ENCODE measurements at regions not wholly inside any gene's neighbourhood (a gene's known extent, or its start where the extent isn't known, plus 50 kb on each side); places are given as distances from the start of the nearest gene placed in this dataset.
"Not testable (repeated sequence)": the region's sequence is repeated elsewhere in the genome, so short reads cannot be mapped to it uniquely, and the experiment has no call there.

DNA sequence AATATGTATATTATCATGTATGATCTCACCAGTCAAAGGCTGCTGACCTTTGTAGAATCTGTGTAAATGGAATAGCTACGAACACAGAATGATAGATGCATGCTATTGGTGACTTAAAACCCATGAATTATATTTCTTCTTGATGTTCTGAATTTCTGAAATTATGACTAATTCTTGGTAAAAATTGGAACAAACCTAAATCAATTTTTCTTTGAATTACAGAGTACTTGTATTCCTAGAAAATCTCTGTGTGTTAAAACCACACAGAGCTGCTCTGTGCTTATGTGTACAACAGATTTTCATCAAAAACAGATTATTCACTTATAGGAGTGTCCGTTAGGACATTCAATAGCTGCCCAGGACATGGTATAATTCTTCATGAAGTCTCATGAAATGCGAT, 108.3 kb upstream of the MDFIC start:
- Histone ChIP-seq H3K9me3 (no peaks in the 10 kb centered on the region), H3K4me3 (no peak overlapping the region), H3K36me3 (no peaks in the 10 kb centered on the region), H3K27ac (no peak overlapping the region), H3K27me3 (no peaks in the 10 kb centered on the region), H3K4me1 (peaks cover 0 to 3% (median 0%) of the 10 kb centered on the region in 3 donors)
- no peak for TF ChIP-seq EP300 (IDR thresholded peaks at IDR 0.05)
- no peak for TF ChIP-seq POLR2AphosphoS5 (IDR thresholded peaks at IDR 0.05)
- TF ChIP-seq, protein P1, sequence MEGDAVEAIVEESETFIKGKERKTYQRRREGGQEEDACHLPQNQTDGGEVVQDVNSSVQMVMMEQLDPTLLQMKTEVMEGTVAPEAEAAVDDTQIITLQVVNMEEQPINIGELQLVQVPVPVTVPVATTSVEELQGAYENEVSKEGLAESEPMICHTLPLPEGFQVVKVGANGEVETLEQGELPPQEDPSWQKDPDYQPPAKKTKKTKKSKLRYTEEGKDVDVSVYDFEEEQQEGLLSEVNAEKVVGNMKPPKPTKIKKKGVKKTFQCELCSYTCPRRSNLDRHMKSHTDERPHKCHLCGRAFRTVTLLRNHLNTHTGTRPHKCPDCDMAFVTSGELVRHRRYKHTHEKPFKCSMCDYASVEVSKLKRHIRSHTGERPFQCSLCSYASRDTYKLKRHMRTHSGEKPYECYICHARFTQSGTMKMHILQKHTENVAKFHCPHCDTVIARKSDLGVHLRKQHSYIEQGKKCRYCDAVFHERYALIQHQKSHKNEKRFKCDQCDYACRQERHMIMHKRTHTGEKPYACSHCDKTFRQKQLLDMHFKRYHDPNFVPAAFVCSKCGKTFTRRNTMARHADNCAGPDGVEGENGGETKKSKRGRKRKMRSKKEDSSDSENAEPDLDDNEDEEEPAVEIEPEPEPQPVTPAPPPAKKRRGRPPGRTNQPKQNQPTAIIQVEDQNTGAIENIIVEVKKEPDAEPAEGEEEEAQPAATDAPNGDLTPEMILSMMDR (IDR thresholded peaks at IDR 0.05) = no peak
- TF ChIP-seq POLR2A (IDR thresholded peaks at IDR 0.05) = no peak
- ATAC-seq = no peak
- WGBS, 2 donors (ENCODE audit: low coverage in 1 of 2) = 56 to 85% methylated on average over 3 of the region's 3 CpGs

DNA sequence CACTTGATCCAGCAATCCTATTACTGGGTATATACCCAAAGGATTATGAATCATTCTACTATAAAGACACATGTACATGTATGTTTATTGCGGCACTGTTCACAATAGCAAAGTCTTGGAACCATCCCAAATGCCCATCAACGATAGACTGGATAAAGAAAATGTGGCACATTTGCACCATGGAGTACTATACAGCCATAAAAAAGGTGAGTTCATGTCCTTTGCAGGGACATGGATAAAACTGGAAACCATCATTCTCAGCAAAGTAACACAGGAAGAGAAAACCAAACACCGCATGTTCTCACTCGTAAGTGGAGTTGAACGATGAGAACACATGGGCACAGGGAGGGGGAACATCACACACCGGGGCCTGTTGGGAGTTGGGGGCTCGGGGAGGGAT, 104.9 kb upstream of the MDFIC start:
- not testable (repeated sequence) for H3K9me3 ChIP-seq, H3K36me3 ChIP-seq, H3K27me3 ChIP-seq, H3K27ac ChIP-seq, ATAC-seq, H3K4me3 ChIP-seq
- peaks cover 5 to 36% (median 9%) of the 10 kb centered on the region in 3 donors for H3K4me1 ChIP-seq
- WGBS, 2 donors (ENCODE audit: low coverage in 1 of 2) = 84 to 88% methylated on average over 5 to 7 of the region's 7 CpGs

DNA sequence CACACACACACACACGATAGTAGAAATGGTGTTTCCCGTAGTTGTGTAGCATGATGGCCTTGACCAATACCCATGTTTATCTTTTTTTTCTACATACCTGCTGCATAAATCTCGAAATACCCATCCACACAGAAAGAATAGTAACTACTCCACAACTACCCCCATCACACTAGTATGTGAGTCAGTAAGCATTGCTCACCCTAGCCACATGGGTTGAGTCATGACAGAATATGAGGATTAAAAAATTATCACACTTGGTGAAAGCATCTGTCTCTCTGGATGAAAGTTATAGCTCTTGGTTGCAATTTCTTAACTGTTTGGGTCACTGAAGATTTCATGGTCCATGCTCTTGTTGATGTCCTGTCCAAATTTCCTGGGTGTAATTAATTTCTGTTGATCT, 103.4 kb upstream of the MDFIC start:
- Histone ChIP-seq H3K36me3 (no peaks in the 10 kb centered on the region), H3K9me3 (no peaks in the 10 kb centered on the region), H3K4me3 (no peak overlapping the region), H3K27ac (no peak overlapping the region), H3K4me1 (peaks cover 5 to 51% (median 9%) of the 10 kb centered on the region in 3 donors), H3K27me3 (no peaks in the 10 kb centered on the region)
- no peak for ATAC-seq
- peak; percentile 19 for TF ChIP-seq POLR2AphosphoS5 (IDR thresholded peaks at IDR 0.05)
- TF ChIP-seq POLR2A (IDR thresholded peaks at IDR 0.05) = no peak
- WGBS, 2 donors (ENCODE audit: low coverage in 1 of 2) = 79 to 87% methylated on average over 3 of the region's 3 CpGs

DNA sequence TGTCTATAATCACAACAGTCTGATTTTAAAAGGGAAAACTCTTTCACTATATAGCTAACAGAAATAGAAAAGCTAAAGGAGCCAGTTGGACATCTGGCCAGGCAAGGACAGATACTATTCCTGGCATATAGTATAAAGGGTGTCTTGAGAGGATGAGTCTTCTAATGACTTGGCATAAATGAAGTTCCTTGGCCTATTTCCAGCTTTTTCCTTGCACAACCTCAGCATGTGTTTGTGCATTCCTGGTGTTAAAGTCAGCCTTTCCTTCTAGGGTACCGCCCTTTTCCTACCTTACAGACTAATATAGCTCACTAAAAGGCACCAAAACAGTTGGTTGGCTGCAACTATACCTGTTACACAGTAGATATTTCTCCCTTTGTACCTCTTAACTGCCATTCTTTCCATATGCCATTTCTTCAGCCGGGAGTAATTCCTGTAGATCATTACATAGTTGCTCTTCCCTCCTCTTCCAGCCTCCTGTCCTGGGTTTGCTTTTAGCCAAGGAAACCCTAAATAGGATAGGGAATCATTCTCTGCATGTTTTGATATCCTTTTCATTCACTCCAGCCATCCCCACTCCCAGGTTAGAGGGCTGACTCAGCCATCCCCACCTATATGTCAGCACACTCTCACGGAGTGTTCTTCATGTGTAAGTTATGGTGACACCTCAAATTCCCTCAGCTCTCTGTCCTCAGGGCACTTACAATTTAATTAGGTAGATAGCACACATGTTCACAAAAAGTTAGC, 102.1 kb upstream of the MDFIC start:
- H3K27me3 ChIP-seq = no peaks in the 10 kb centered on the region
- TF ChIP-seq, protein P1 (IDR thresholded peaks at IDR 0.05) = no peak
- peak; percentile 89 for TF ChIP-seq POLR2AphosphoS5 (IDR thresholded peaks at IDR 0.05)
- H3K4me1 ChIP-seq = peaks cover 5 to 53% (median 9%) of the 10 kb centered on the region in 3 donors
- WGBS, 2 donors (ENCODE audit: low coverage in 1 of 2) = 8 to 21% methylated on average over 2 of the region's 3 CpGs
- ATAC-seq = peak; percentile 86
- H3K9me3 ChIP-seq = no peaks in the 10 kb centered on the region
- H3K36me3 ChIP-seq = no peaks in the 10 kb centered on the region
- H3K27ac ChIP-seq = peak overlapping the region; percentile 16 to 78 (median 74)
- no peak overlapping the region for H3K4me3 ChIP-seq

DNA sequence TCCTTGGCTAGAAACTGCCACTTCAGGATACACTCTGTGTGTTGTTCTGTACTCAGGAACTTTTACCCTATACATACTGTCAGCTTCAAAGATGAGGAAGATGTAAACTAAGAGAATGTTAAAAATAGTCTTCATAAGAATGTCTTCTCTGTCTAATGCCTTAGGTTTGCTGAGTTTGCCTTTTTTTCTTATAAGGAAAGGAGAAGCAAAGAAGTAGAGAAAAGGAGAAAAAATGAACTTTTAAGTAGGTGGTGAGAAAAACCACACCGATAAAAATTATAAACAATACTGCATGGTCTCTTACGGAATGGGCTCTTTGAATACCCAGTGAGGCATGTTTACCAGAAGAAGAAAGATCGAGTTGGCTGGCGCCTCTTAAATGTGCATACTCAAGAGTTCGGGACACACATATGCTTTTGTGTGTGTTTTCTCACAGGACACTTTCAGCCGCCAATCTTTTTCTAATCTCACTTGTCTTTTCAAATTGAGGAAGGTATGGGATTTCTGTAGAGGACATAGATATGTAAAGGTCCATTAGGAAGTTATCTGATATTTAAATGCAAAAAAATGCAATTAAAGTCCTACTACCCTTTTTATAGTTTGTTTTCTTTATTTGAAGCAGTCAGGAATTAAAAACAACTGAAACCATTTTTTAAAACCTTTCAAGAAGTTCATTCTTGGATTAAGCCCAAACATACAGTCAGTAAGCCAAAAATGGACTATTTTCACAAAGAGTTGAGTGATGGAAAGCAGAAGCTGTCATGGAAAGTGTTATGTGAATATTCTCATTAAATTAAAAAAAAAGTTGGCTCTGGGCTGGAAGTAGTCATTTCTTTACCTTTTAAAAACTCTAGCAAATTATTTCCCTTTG, 100.6 kb upstream of the MDFIC start:
- H3K4me1 ChIP-seq = peaks cover 5 to 53% (median 9%) of the 10 kb centered on the region in 3 donors
- no peaks in the 10 kb centered on the region for H3K36me3 ChIP-seq
- H3K27me3 ChIP-seq = no peaks in the 10 kb centered on the region
- peaks cover 0 to 1% (median 0%) of the 10 kb centered on the region in 3 donors for H3K9me3 ChIP-seq
- WGBS, 2 donors (ENCODE audit: low coverage in 1 of 2) = 10% methylated on average over 6 of the region's 6 CpGs
- TF ChIP-seq POLR2AphosphoS5 (IDR thresholded peaks at IDR 0.05) = peak; percentile 67
- TF ChIP-seq POLR2A (IDR thresholded peaks at IDR 0.05) = no peak
- no peak for TF ChIP-seq EP300 (IDR thresholded peaks at IDR 0.05)
- TF ChIP-seq, protein P1 (IDR thresholded peaks at IDR 0.05) = no peak
- ATAC-seq = no peak
- peak overlapping the region; percentile 16 to 78 (median 74) for H3K27ac ChIP-seq
- no peak overlapping the region for H3K4me3 ChIP-seq
